Neural progenitor cell (in vitro differentiated cells): ENCODE measurements at regions not wholly inside any gene's neighbourhood (a gene's known extent, or its start where the extent isn't known, plus 50 kb on each side); places are given as distances from the start of the nearest gene placed in this dataset.

Experiments
- DNase-seq: peaks from one replicate; pipeline ENCODE4 v3.0.0-alpha.2; 2016; ENCODE audit warnings: low spot score
- H2AFZ ChIP-seq: fragments of 200-600 bp; sonication (generic); replicated peaks from 2 replicates; pipeline ENCODE4 v1.6.1; 2016; ENCODE audit warnings: antibody characterized with exemption
- H3F3A ChIP-seq: fragments of 200-600 bp; sonication (generic); 2 replicates; pipeline ENCODE4 v1.6.1; 2016; ENCODE audit warnings: antibody characterized with exemption, low read depth
- H3K27ac ChIP-seq: fragments of 200-600 bp; sonication (generic); 2 replicates; pipeline ENCODE4 v1.5.1; 2016; ENCODE audit warnings: mild to moderate bottlenecking
- H3K27me3 ChIP-seq: fragments of 200-600 bp; sonication (generic); 2 replicates; pipeline ENCODE4 v1.6.1; 2016; ENCODE audit warnings: mild to moderate bottlenecking, moderate library complexity
- H3K36me3 ChIP-seq: fragments of 200-600 bp; sonication (generic); 2 replicates; pipeline ENCODE4 v1.5.1; 2016
- H3K4me1 ChIP-seq: fragments of 200-600 bp; sonication (generic); 2 replicates; pipeline ENCODE4 v1.6.1; 2016; ENCODE audit warnings: mixed run types
- H3K4me2 ChIP-seq: fragments of 200-600 bp; sonication (generic); 2 replicates; pipeline ENCODE4 v1.6.1; 2016
- H3K4me3 ChIP-seq: fragments of 200-600 bp; sonication (generic); 2 replicates; pipeline ENCODE4 v1.5.1; 2016
- H3K79me2 ChIP-seq: fragments of 200-600 bp; sonication (generic); 2 replicates; pipeline ENCODE4 v1.6.1; 2016; ENCODE audit warnings: low read depth
- H3K9ac ChIP-seq: fragments of 200-600 bp; sonication (generic); 2 replicates; pipeline ENCODE4 v1.6.1; 2016
- H3K9me3 ChIP-seq: fragments of 200-600 bp; sonication (generic); 2 replicates; pipeline ENCODE4 v1.5.1; 2016; ENCODE audit warnings: low read depth
- H4K20me1 ChIP-seq: fragments of 200-600 bp; sonication (generic); 2 replicates; pipeline ENCODE4 v1.6.1; 2016; ENCODE audit warnings: low read depth
- H3K27ac Mint-ChIP-seq: 3 replicates; pipeline ENCODE4 v1.8.0; 2021; ENCODE audit warnings: mixed read lengths
- H3K27me3 Mint-ChIP-seq: 2 replicates; pipeline ENCODE4 v1.8.0; 2022; ENCODE audit warnings: low read depth, mild to moderate bottlenecking, inconsistent platforms, moderate library complexity, mixed read lengths; ENCODE audit not compliant: insufficient read depth
- H3K36me3 Mint-ChIP-seq: 3 replicates; pipeline ENCODE4 v1.8.0; 2021; ENCODE audit warnings: mixed read lengths
- H3K4me1 Mint-ChIP-seq: 3 replicates; pipeline ENCODE4 v1.8.0; 2021; ENCODE audit warnings: mixed read lengths
- H3K4me3 Mint-ChIP-seq: 3 replicates; pipeline ENCODE4 v1.8.0; 2021; ENCODE audit warnings: mild to moderate bottlenecking, moderate library complexity, mixed read lengths
- H3K9me3 Mint-ChIP-seq: 3 replicates; pipeline ENCODE4 v1.8.0; 2020; ENCODE audit warnings: mixed read lengths
- CTCF ChIP-seq: fragments of 200-600 bp; sonication (generic); IDR thresholded peaks from 2 replicates; pipeline ENCODE4 v1.5.1; 2017; ENCODE audit warnings: antibody characterized with exemption, mild to moderate bottlenecking
- EZH2 ChIP-seq: fragments of 200-600 bp; sonication (generic); IDR thresholded peaks from 2 replicates; pipeline ENCODE4 v1.6.1; 2017; ENCODE audit warnings: antibody characterized with exemption, mild to moderate bottlenecking, moderate library complexity
- EZH2phosphoT487 ChIP-seq: fragments of 200-600 bp; sonication (generic); IDR thresholded peaks from 2 replicates; pipeline ENCODE4 v1.6.1; 2017; ENCODE audit warnings: antibody characterized with exemption

- Mint-ChIP-seq H3K27me3 (peaks cover 2% of the 10 kb centered on the region), H3K9me3 (no peaks in the 10 kb centered on the region), H3K36me3 (no peaks in the 10 kb centered on the region), H3K4me1 (peaks cover 13% of the 10 kb centered on the region), H3K27ac (no peak overlapping the region), H3K4me3 (no peak overlapping the region)
- Histone ChIP-seq H3K36me3 (no peaks in the 10 kb centered on the region), H3K79me2 (no peaks in the 10 kb centered on the region), H3K4me3 (no peak overlapping the region), H3K4me2 (no peak overlapping the region), H3F3A (peaks cover 7% of the 10 kb centered on the region), H3K4me1 (peaks cover 27% of the 10 kb centered on the region), H3K27me3 (peaks cover 4% of the 10 kb centered on the region), H2AFZ (no peak overlapping the region), H4K20me1 (no peaks in the 10 kb centered on the region), H3K9ac (no peak overlapping the region), H3K27ac (no peak overlapping the region), H3K9me3 (no peaks in the 10 kb centered on the region)
- no peak for TF ChIP-seq EZH2
- no peak for TF ChIP-seq CTCF
- TF ChIP-seq EZH2phosphoT487 = no peak
- no peak for DNase-seq
Measured at GRCh38 chr5:135128361-135128760, 94.3 kb upstream of the PITX1 start.

- no peak for DNase-seq
- no peak overlapping the region for H3K4me3 ChIP-seq
- H3K27me3 ChIP-seq = peaks cover 11% of the 10 kb centered on the region
- H3K9ac ChIP-seq = no peak overlapping the region
- Mint-ChIP-seq H3K4me3 (no peak overlapping the region), H3K27ac (no peak overlapping the region), H3K27me3 (peaks cover 2% of the 10 kb centered on the region), H3K36me3 (no peaks in the 10 kb centered on the region), H3K4me1 (peaks cover 13% of the 10 kb centered on the region), H3K9me3 (no peaks in the 10 kb centered on the region)
- H3K4me1 ChIP-seq = peaks cover 27% of the 10 kb centered on the region
- no peak overlapping the region for H3K27ac ChIP-seq
- H2AFZ ChIP-seq = no peak overlapping the region
- TF ChIP-seq CTCF (no peak), EZH2phosphoT487 (no peak), EZH2 (no peak)
- H4K20me1 ChIP-seq = no peaks in the 10 kb centered on the region
- H3K9me3 ChIP-seq = no peaks in the 10 kb centered on the region
- H3K36me3 ChIP-seq = no peaks in the 10 kb centered on the region
- no peaks in the 10 kb centered on the region for H3K79me2 ChIP-seq
- H3F3A ChIP-seq = peaks cover 7% of the 10 kb centered on the region
- H3K4me2 ChIP-seq = no peak overlapping the region
Measured at GRCh38 chr5:135127439-135128240, 93.6 kb upstream of the PITX1 start.

GRCh38 chr5:135126688-135127438 lies 92.8 kb upstream of the PITX1 start:
- DNase-seq = no peak
- peaks cover 2% of the 10 kb centered on the region for H3K27me3 Mint-ChIP-seq
- peaks cover 20% of the 10 kb centered on the region for H3K4me1 ChIP-seq

More at GRCh38 chr5:135126688-135127438, 92.8 kb upstream of the PITX1 start:
- no peaks in the 10 kb centered on the region for H3K9me3 ChIP-seq
- no peak for TF ChIP-seq EZH2
- no peak for TF ChIP-seq EZH2phosphoT487
- TF ChIP-seq CTCF = no peak
- H3K27ac Mint-ChIP-seq = no peak overlapping the region
- no peaks in the 10 kb centered on the region for H3K79me2 ChIP-seq
- H3K27me3 ChIP-seq = peaks cover 18% of the 10 kb centered on the region
- H3K27ac ChIP-seq = no peak overlapping the region
- no peak overlapping the region for H2AFZ ChIP-seq
- H3K9me3 Mint-ChIP-seq = no peaks in the 10 kb centered on the region
- peaks cover 7% of the 10 kb centered on the region for H3F3A ChIP-seq
- H3K9ac ChIP-seq = no peak overlapping the region
- H3K36me3 Mint-ChIP-seq = no peaks in the 10 kb centered on the region
- no peak overlapping the region for H3K4me2 ChIP-seq
- H3K4me1 Mint-ChIP-seq = peaks cover 13% of the 10 kb centered on the region
- no peak overlapping the region for H3K4me3 Mint-ChIP-seq
- H4K20me1 ChIP-seq = no peaks in the 10 kb centered on the region
- no peaks in the 10 kb centered on the region for H3K36me3 ChIP-seq
- H3K4me3 ChIP-seq = no peak overlapping the region
